GM12878 (cell line): ENCODE measurements at regions not wholly inside any gene's neighbourhood (a gene's known extent, or its start where the extent isn't known, plus 50 kb on each side); places are given as distances from the start of the nearest gene placed in this dataset.

Experiments used
- ATAC-seq: fragments of 200-7000 bp; cut with Tn5 transposase; 3 replicates; pipeline ENCODE4 v1.9.1; 2020; ENCODE audit warnings: mild to moderate bottlenecking, moderate library complexity
- BruUV-seq: library from RNA; stranded (reverse); fragments of 400-500 nt; replicated peaks from 2 replicates; lab custom pipeline; 2021; lab: Mats Ljungman, UMichigan
- CTCF ChIA-PET: fragments of 300-600 bp; sonication (Branson Sonifier 250); formaldehyde crosslinking; extraction: SDS; loops from one replicate; lab custom pipeline; 2021; ENCODE audit warnings: inconsistent platforms; lab: Yijun Ruan, JAX
- POLR2A ChIA-PET: fragments of 350-600 bp; formaldehyde crosslinking; extraction: SDS; loops from one replicate; lab custom pipeline; 2021; ENCODE audit warnings: inconsistent platforms; lab: Charles Lee
- RAD21 ChIA-PET: fragments of 300-600 bp; sonication (Branson Sonifier 250); formaldehyde crosslinking; loops from one replicate; lab custom pipeline; 2023; ENCODE audit warnings: antibody characterized with exemption; ENCODE audit not compliant: unreplicated experiment; lab: Charles Lee
- SMC1A ChIA-PET: fragments of 300-600 bp; sonication (Branson Sonifier 250); formaldehyde crosslinking; loops from one replicate; lab custom pipeline; 2023; ENCODE audit not compliant: unreplicated experiment, uncharacterized antibody; lab: Charles Lee
- DNase-seq: peaks from one replicate; pipeline ENCODE4 v3.0.0-alpha.2; 2011; ENCODE audit warnings: low read depth, low spot score
- FAIRE-seq: peaks from 3 replicates; lab custom pipeline; 2011; peaks lifted over from hg19 to GRCh38; lab: Jason Lieb, UNC
- H2AFZ ChIP-seq: 2 replicates; pipeline ENCODE4 v1.6.0; 2011; ENCODE audit warnings: low read depth, low read length, control low read depth; ENCODE audit not compliant: control insufficient read depth
- H3K27ac ChIP-seq: 2 replicates; pipeline ENCODE4 v1.5.1; 2011; ENCODE audit warnings: control low read depth; ENCODE audit not compliant: control insufficient read depth, insufficient read depth
- H3K27me3 ChIP-seq, 2 experiments: replicated peaks in 1 of 2; 2 replicates each; pipeline versions ENCODE4 v1.6.0 to v1.6.1; 2011; ENCODE audit warnings: low read length in 1 of 2; ENCODE audit not compliant: control insufficient read depth in 2 of 2, insufficient read depth in 2 of 2
- H3K36me3 ChIP-seq, 2 experiments: 2 replicates each; pipeline ENCODE4 v1.5.1; 2011; ENCODE audit warnings: low read length in 1 of 2; ENCODE audit not compliant: control insufficient read depth in 2 of 2, insufficient read depth in 2 of 2
- H3K4me1 ChIP-seq: 2 replicates; pipeline ENCODE4 v1.6.1; 2011; ENCODE audit warnings: mild to moderate bottlenecking, low read length, moderate library complexity, mixed read lengths; ENCODE audit not compliant: control insufficient read depth, insufficient read depth
- H3K4me2 ChIP-seq: 2 replicates; pipeline ENCODE4 v1.6.0; 2011; ENCODE audit warnings: control low read depth; ENCODE audit not compliant: control insufficient read depth, insufficient read depth
- H3K4me3 ChIP-seq: fragments of 200-600 bp; sonication (generic); 2 replicates; pipeline ENCODE4 v1.5.1; 2016
- H3K79me2 ChIP-seq: 2 replicates; pipeline ENCODE4 v1.6.0; 2011; ENCODE audit warnings: low read length; ENCODE audit not compliant: control insufficient read depth, insufficient read depth
- H3K9ac ChIP-seq: 2 replicates; pipeline ENCODE4 v1.8.0; 2011; ENCODE audit warnings: low read length, control low read depth, mixed read lengths; ENCODE audit not compliant: control insufficient read depth, insufficient read depth
- H3K9me3 ChIP-seq: replicated peaks from 3 replicates; pipeline ENCODE4 v1.5.1; 2011; ENCODE audit warnings: mild to moderate bottlenecking, low read length; ENCODE audit not compliant: control insufficient read depth, insufficient read depth
- H4K20me1 ChIP-seq: 2 replicates; pipeline ENCODE4 v1.6.0; 2011; ENCODE audit not compliant: control insufficient read depth, insufficient read depth
- ATF2 ChIP-seq: IDR thresholded peaks from 2 replicates; pipeline ENCODE4 v1.6.1; 2012; ENCODE audit warnings: low read length, inconsistent platforms
- CBX5 ChIP-seq: sonication (generic); IDR thresholded peaks from 2 replicates; pipeline ENCODE4 v1.6.1; 2016; ENCODE audit warnings: low read depth, moderate library complexity, mild to moderate bottlenecking, inconsistent platforms
- CREB1 ChIP-seq: IDR thresholded peaks from 2 replicates; pipeline ENCODE4 v1.6.1; 2012; ENCODE audit warnings: low read depth, mild to moderate bottlenecking, inconsistent platforms
- HCFC1 ChIP-seq: fragments of 150-350 bp; IDR thresholded peaks from 2 replicates; pipeline ENCODE4 v1.6.1; 2014; ENCODE audit warnings: low read length
- IRF4 ChIP-seq: IDR thresholded peaks from 2 replicates; pipeline ENCODE4 v1.6.1; 2011; ENCODE audit warnings: low read depth, low read length
- JUNB ChIP-seq: IDR thresholded peaks from 2 replicates; pipeline ENCODE4 v1.6.1; 2016; ENCODE audit warnings: antibody characterized with exemption, mild to moderate bottlenecking
- REST ChIP-seq: IDR thresholded peaks from 2 replicates; pipeline ENCODE4 v1.6.1; 2012; ENCODE audit warnings: mild to moderate bottlenecking, low read depth, low read length
- SMAD5 ChIP-seq: IDR thresholded peaks from 2 replicates; pipeline ENCODE4 v1.6.1; 2016; ENCODE audit warnings: antibody characterized with exemption, low read depth
- ZNF24 ChIP-seq: fragments of 450-650 bp; IDR thresholded peaks from 2 replicates; pipeline ENCODE4 v1.6.1; 2017; ENCODE audit warnings: antibody characterized with exemption, mild to moderate bottlenecking
- WGBS: methylation state at CpG from one replicate; pipeline ENCODE4 v1.1.6; 2016; ENCODE audit warnings: low lambda C conversion rate; ENCODE audit not compliant: insufficient replicate concordance, insufficient coverage; ENCODE audit errors: missing lambda C conversion rate; 5-methylcytosine and 5-hydroxymethylcytosine counted together
- in situ Hi-C: fragments of 300-500 bp; cut with MboI; formaldehyde crosslinking; loops from 9 replicates; pipeline ENCODE4 v1.14.3; 2018; ENCODE audit warnings: mixed read lengths
- intact Hi-C: fragments of 100-400 bp; cut with micrococcal nuclease; formaldehyde crosslinking; loops from one replicate; pipeline ENCODE4 v1.14.2; 2022; ENCODE audit not compliant: unreplicated experiment

DNA sequence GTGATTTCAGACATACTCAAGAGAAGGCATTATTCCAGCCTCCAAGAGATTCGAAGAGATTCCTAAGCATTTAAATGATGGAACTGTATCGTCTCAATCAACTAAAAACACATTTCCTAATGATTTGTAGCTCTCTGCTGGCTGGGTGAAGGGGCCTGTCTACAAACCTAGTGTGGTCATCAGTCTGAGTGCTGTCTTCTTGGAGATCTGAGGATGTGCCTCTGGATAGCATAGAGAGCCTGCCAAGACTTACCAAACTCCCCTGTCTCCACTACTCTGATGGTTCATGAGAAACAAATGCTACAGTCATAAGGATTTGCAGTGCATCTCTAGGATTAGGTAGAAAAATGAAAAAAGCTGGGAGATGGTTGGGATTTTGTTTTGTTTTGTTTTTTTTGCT lies 176.9 kb upstream of the CITED2 start:
- no peak overlapping the region for H2AFZ ChIP-seq
- SMC1A ChIA-PET, result interaction anchor here (0.8 kb wide), 1 partner anchor 156 kb away, joined by 3 read pairs; no protein-coding TSS in a partner anchor

More for the DNA sequence above, 176.9 kb upstream of the CITED2 start:
- no TSS peak for BruUV-seq
- Histone ChIP-seq H3K4me2 (no peak overlapping the region), H4K20me1 (no peaks in the 10 kb centered on the region), H3K9me3 (no peaks in the 10 kb centered on the region), H3K79me2 (no peaks in the 10 kb centered on the region), H3K4me1 (no peaks in the 10 kb centered on the region), H3K4me3 (no peak overlapping the region), H3K9ac (no peak overlapping the region), H3K27ac (no peak overlapping the region), H3K36me3 (no peaks in the 10 kb centered on the region), H3K27me3 (no peaks in the 10 kb centered on the region)
- DNase-seq (no peak), ATAC-seq (no peak), FAIRE-seq (no peak)
- WGBS, result 66% methylated on average over 2 of the region's 2 CpGs
- ChIA-PET POLR2A (no interaction called here), RAD21 (no interaction called here), CTCF (no interaction called here)
- TF ChIP-seq ZNF24, result no peak
- no peak for TF ChIP-seq JUNB
- TF ChIP-seq CREB1, result no peak
- TF ChIP-seq CBX5, result no peak
- no peak for TF ChIP-seq HCFC1
- no peak for TF ChIP-seq REST
- TF ChIP-seq IRF4, result no peak
- TF ChIP-seq ATF2, result no peak
- TF ChIP-seq SMAD5, result no peak
- in situ Hi-C loops, result no loop called here
- intact Hi-C loops, result no loop called here
